DND-41 (cell line): ENCODE measurements at regions not wholly inside any gene's neighbourhood (a gene's known extent, or its start where the extent isn't known, plus 50 kb on each side); places are given as distances from the start of the nearest gene placed in this dataset.

Experiments used
- CTCF ChIP-seq: IDR thresholded peaks from 2 replicates; pipeline ENCODE4 v1.5.1; 2012; ENCODE audit warnings: borderline replicate concordance, low read length, moderate library complexity, mild to moderate bottlenecking; ENCODE audit not compliant: poor library complexity, severe bottlenecking; ENCODE audit errors: extremely low read depth
- EZH2 ChIP-seq: IDR thresholded peaks from 3 replicates; pipeline ENCODE4 v1.6.1; 2012; ENCODE audit warnings: borderline replicate concordance, low read depth, mild to moderate bottlenecking, moderate library complexity, low read length, inconsistent platforms; ENCODE audit not compliant: severe bottlenecking

DNA sequence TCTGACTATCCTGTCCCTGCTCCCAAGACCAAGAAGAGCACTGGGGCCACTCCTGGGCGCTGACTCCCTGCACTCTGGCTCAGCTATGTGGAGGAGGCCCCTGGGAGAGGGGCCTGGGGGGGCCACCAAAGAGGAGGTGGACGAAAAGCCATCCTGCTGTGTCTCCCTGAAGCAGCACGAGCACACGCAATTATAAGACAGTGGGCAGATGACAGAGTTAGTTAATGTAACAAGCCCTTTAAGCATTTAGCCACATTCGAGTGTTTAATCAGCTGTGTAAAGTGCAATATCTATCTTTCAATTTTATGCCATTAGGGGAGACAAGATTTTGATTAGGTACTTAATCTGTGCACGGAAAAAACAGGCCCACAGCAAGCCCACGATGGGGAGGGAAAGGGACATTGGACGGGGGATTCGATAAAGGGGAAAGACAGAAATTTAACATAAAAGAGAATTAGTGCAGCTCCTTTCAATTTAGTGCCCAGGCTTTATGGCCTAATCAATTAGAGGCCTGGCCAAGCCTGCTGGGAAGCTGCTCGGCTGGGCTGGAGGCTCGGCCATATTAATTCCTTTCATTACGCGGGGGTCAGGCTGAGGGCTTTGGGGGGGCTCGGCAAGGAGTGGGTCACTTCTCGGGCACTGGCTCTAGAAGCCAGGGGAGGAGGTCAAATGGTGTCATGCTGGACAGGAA is 286.2 kb downstream of the DHX35 start:
- TF ChIP-seq CTCF: no peak
- no peak for TF ChIP-seq EZH2
